ENCODE measurements at regions not wholly inside any gene's neighbourhood (a gene's known extent, or its start where the extent isn't known, plus 50 kb on each side); places are given as distances from the start of the nearest gene placed in this dataset.

DNA sequence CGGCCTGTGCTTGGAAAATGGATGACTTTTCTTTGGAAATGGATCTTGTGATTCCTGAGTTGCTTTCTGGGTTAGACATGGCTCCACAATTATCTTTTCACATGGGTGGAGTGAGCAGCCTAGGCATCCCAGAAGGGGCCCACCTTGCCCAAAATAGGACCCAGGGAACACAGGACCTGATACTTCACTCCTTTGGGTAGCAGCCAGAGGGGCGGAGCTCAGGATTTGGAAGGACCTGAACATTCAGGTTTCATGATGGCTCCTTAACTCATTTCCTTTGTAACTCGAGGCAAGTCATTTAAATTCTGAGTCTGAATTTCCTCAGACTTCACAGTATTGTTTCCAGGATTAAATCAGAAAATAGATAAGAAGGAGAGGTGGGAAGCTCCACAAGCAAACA, 178.3 kb upstream of the ZMIZ1 start:
- TF ChIP-seq EP300 (IDR thresholded peaks at IDR 0.05) (no peak), POLR2A (IDR thresholded peaks at IDR 0.05) (no peak)
- TF ChIP-seq, protein P1, sequence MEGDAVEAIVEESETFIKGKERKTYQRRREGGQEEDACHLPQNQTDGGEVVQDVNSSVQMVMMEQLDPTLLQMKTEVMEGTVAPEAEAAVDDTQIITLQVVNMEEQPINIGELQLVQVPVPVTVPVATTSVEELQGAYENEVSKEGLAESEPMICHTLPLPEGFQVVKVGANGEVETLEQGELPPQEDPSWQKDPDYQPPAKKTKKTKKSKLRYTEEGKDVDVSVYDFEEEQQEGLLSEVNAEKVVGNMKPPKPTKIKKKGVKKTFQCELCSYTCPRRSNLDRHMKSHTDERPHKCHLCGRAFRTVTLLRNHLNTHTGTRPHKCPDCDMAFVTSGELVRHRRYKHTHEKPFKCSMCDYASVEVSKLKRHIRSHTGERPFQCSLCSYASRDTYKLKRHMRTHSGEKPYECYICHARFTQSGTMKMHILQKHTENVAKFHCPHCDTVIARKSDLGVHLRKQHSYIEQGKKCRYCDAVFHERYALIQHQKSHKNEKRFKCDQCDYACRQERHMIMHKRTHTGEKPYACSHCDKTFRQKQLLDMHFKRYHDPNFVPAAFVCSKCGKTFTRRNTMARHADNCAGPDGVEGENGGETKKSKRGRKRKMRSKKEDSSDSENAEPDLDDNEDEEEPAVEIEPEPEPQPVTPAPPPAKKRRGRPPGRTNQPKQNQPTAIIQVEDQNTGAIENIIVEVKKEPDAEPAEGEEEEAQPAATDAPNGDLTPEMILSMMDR (IDR thresholded peaks at IDR 0.05), result no peak

All from suprapubic skin (tissue), 3 donors.